Smooth muscle cell of the brain vasculature (primary cell): ENCODE measurements at regions not wholly inside any gene's neighbourhood (a gene's known extent, or its start where the extent isn't known, plus 50 kb on each side); places are given as distances from the start of the nearest gene placed in this dataset.

Experiments
- DNase-seq: peaks from one replicate; pipeline ENCODE4 v3.0.0-alpha.2; 2012; ENCODE audit warnings: low read depth, low spot score

DNA sequence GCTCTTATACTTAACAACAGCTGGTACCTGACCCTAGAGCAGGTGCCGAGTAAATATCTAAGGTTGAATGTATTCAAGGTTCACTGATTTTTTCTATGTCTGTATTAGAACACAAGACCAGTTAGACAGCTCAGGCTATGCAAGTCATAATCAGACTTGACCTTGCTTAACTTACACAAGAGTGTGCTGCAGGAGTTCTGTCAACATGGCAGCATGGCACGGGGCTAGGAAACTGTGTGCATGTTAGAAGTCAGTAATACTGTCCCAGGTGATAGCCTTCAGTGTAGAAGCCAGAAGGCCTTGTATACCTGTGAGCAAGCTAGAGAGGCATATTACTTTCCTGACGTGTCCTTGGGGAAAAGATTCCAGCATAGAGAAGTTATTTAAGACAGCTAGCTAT, 253.1 kb downstream of the FAT3 start:
- DNase-seq, result no peak

GRCh38 chr11:92480499-92480898, 255.9 kb downstream of the FAT3 start:
- DNase-seq, result no peak

- no peak for DNase-seq
These were observed 258.0 kb downstream of the FAT3 start for GRCh38 chr11:92482492-92483060.

GRCh38 chr11:92484570-92484969, 260.0 kb downstream of the FAT3 start:
- no peak for DNase-seq

DNA sequence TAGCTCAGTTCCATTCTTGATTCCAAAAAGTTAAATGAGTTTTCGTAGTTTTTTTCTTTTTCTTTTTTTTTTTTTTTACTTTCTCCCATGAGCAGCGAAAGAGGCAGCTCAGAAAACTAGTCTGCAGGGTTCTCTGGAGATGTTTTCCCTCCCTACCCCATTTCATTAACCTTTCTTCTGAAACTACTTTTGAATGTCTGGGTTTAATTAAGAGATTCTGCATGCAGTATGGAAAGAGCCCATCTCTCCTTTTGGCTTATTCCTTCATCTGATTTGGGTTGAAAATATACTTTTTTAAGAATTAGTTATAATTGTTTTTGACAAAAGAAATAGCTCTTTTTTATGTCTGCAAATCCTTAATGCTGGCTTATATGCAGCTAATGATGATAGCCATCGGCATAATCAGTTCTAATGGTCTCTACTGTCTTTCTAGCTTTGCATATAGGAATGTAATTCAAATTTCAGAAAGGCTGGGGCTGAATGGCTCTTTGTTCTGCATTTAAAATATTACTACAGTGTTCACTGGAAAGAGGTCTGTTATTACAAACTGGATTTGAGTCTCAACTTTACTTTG, 265.3 kb downstream of the FAT3 start:
- DNase-seq, result no peak

DNA sequence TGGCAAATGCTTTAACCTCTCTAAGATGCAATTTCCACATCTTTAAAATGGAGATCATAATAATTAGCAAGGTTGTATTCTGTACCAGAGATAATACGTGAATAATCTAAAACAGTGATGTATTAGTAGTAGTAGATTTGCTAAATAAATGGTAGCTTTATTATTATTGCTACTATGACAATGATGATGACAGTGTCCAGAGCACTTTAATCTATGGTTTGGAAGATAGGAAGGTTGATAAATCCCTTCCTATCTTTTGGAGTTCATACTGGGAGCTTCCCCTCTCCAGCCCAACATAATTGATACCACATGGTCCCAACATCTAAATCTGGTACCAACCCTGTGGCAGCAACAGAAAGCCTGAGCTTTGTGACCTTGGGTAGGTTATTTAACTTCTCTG, 267.8 kb downstream of the FAT3 start:
- no peak for DNase-seq

DNA sequence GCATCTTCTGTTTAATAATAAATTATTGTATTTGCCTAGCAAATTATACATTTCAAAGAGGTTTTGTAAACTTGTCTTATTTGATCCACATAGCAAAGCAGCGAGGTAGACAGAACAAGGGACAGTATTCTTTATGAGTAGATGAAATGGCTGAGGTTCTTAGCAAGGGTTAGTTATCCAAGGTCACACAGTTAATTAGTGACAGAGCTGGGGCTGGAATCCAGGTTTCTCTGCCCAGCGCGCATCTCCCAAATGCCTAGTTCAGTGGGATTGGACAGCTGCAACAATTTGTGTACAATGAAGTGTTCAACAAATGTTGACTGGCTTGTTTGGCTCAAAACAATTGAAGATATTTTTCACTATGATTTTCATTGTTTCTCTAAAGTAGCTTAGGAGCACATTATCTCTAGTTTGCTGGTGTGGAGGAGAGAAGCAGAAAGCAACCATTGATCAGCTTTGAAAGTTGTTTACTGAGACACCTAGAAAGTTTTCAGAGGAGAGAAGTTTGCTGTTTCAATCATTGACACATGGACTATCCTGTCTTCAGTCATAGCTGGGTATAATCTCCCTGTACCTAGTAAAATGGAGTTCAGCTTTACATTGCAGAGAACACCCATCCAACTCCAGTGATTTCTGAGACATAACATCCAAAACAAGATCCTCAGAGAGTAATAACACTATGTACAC, 270.6 kb downstream of the FAT3 start:
- no peak for DNase-seq

GRCh38 chr11:92500453-92500852, 275.8 kb downstream of the FAT3 start:
- DNase-seq, result no peak

- no peak for DNase-seq
These were observed 276.6 kb downstream of the FAT3 start for GRCh38 chr11:92501066-92501739.

DNA sequence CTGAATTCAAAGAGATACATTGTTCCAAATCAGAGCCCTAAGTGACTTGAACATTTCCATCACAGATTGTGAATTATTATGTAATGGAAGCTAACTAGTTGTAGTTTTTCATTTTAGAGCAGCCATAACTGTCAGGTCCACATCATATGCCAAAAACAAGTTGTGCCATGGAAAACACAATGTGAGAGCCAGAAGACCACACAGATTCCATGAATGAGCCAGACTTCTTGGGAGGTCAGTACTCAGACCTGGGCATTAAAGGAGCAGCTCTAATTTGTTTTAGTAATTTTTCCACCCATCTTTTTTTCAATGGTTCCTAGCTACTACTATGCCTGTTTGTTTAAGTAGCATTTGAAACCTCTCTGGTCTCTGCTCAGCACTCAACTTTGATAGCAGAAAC, 279.4 kb downstream of the FAT3 start:
- no peak for DNase-seq

DNA sequence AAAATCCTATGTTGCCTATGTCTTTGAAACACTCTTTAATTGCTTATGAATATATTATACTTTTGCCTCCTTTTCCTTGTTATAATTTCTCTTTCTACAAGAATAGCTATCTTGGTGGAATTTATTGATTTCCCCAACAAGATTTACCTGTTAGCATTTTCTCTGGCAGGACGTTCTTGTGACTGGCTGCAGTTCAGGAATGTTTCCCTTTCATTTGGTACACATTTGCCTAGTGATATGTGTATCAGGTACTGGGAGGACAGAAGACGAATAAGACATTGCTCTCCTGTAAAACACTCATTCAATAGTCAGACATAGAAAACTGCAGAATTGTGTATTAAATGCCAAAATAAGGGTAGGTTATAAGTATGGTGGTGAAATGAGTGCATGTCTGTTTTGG, 279.9 kb downstream of the FAT3 start:
- no peak for DNase-seq

DNA sequence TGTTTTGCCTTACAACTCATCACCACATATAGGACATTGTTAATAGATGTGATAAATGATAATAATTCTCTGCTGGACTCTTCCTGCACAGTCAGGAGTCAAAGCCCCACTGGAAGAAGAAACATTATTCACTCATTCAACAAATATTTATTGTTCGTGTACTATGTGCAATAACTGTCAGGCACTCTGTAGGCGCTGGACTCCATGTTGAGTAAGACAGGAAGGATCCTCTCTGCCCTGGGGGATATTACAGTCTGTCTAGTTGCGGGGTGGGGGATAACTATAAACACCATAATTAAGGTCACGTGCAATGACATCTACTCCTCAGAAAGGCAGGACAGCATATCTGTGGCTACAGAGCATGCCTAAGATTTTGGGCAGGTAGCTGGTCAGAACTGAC, 281.1 kb downstream of the FAT3 start:
- DNase-seq, result no peak

DNA sequence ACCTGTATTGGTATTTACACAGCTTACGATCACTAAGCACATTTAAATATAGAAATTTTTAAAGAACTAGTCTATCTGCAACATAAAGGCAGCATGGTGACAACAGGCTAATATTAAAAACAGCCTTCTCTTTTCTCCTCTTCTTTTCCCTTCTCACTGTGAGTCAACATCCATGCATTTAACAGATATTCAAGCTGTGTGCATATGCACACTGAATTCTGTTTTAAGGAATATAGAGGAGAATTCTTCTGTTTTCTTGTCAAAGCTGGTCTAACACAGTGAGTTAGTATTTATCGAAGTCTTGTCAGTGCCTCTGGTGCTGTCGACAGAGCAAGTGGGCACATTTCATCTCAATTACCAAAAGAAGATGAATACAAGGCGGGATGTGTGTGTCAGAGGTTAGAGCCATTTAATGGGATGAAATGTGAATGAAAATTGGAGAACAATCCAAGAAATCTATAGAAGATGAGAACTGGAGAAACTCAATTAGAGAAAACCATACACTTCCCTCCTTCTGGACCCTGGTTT, 282.3 kb downstream of the FAT3 start:
- DNase-seq, result no peak

DNA sequence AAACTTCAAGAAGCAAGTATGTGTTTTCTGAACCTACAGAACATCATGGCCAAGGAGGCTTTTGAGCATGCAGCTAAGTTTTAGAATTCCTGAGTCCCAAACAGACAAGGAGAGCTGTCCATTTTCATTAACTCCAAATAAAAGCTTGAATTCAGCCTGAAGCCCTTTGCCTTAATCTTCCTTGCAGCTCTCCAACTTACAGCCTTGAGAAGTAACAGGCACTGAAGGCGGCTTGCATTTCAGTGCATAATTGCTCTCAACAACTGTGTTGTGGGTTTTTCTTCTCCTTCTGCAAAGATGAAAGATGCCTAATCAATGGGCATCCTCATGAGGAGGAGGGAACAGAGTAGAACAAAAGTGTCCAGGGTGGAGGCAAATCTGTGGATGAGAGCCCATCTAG, 286.0 kb downstream of the FAT3 start:
- no peak for DNase-seq

GRCh38 chr11:92511522-92512203, 287.0 kb downstream of the FAT3 start:
- DNase-seq, result no peak

GRCh38 chr11:92512204-92512569, 287.6 kb downstream of the FAT3 start:
- DNase-seq, result no peak

GRCh38 chr11:92523611-92524010, 299.0 kb downstream of the FAT3 start:
- DNase-seq, result no peak

DNA sequence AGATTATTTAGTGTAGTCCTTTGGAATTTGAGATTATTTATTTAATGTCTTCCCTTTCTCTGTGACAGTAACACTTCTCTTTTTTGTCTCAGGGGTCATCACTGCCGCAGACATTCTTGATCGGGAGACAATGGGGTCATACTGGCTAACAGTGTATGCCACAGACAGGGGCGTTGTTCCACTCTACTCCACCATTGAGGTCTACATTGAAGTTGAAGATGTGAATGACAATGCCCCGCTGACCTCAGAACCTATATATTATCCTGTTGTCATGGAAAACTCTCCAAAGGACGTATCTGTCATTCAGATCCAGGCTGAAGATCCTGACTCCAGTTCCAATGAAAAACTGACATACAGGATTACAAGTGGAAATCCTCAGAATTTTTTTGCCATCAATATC, 299.9 kb downstream of the FAT3 start:
- no peak for DNase-seq

DNA sequence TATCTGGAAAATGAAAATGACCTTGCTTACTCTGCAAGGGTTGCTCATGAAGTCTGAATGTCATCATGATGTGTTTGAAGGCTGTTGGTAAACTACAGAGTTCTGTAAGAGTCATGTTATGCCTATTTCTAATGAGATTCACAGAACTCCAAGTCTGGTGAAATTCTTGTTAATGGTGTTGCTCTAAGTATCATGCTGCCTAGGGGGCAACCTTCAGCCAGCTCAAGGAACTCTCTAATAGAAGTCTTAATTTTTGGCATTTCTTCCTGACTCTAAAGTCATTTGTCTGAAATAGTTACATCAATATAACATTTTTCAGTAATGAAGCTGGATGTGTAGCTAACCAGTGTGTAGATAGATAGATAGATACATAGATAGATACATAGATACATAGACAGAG, 302.8 kb downstream of the FAT3 start:
- no peak for DNase-seq

DNA sequence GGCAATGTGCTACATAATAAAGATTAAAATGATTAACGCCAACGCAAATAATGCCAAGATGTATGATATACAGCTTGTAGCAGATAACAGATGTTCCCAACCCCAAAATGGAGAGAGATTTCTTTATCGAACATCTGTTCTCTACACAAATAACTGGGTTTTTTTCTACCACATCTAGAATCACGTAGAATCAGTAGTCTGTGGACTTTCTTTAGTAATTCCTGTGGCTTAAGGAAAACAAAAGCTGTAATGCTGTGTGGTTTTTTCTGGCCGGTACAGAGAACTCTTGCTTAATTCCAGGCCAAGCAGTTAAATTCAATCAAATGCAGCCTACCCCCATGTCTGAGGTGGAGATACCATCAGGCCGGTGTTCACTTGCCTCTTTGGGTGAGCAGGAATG, 303.4 kb downstream of the FAT3 start:
- DNase-seq, result no peak

DNA sequence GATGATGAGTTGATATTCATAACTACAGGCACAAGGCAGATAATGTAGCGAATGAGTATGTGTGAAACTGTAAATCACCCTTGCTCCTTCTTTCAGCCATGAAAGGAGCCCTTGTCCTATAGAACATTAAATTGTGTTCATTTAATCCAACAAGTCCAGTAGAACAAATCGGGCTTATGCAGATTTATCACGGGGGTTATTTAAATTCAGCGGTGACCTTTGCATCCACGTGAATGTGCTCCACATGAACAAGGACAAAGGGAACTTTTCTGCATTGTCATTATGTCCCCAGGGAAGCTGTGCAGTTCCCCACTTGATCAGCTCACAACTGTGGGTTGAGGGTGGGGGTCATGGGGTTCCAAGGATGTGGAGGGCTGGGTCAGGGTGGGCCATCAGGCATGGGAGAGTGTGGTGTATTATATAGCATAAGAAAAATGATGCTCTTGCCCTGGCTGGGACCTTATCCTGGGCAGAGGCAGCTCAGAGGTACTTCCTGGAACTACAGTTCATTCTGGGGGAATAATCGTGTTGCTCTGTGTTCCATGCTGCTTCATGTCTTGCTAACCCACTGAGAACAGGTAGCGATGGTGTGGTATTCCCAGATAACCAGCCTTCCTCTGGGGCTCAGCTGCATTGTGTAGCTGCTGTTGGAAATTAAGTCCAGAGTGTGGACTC, 306.6 kb downstream of the FAT3 start:
- DNase-seq, result no peak
